HEK293 (cell line): ENCODE measurements at regions not wholly inside any gene's neighbourhood (a gene's known extent, or its start where the extent isn't known, plus 50 kb on each side); places are given as distances from the start of the nearest gene placed in this dataset.

Experiments used
- CTCF ChIA-PET: fragments of 350-600 bp; formaldehyde crosslinking; extraction: SDS; loops from one replicate; lab custom pipeline; 2021; ENCODE audit warnings: antibody characterized with exemption; lab: Yijun Ruan, JAX
- POLR2A ChIA-PET: fragments of 300-600 bp; formaldehyde crosslinking; extraction: SDS; loops from one replicate; lab custom pipeline; 2020; ENCODE audit warnings: antibody characterized with exemption, inconsistent platforms; lab: Yijun Ruan, JAX
- H3K27ac ChIP-seq: fragments of 200-500 bp; sonication (Bioruptor generic); 2 replicates; pipeline ENCODE4 v1.5.1; 2014; ENCODE audit warnings: low read depth, low read length, control low read depth, inconsistent platforms; ENCODE audit errors: extremely low read depth
- H3K36me3 ChIP-seq, 2 experiments: fragments of 200-500 bp in 1 of 2; sonication (Bioruptor generic) in 1 of 2; 1 replicate in 1 of 2; 2 replicates in 1 of 2; pipeline ENCODE4 v1.5.1; 2014 to 2017; ENCODE audit warnings: inconsistent platforms in 2 of 2, low read length in 2 of 2; ENCODE audit not compliant: control insufficient read depth in 2 of 2, insufficient read depth in 1 of 2
- H3K4me1 ChIP-seq: fragments of 200-500 bp; sonication (Bioruptor generic); 2 replicates; pipeline ENCODE4 v1.5.1; 2014; ENCODE audit warnings: mild to moderate bottlenecking, low read length, inconsistent platforms; ENCODE audit not compliant: control insufficient read depth, insufficient read depth
- H3K4me3 ChIP-seq: 2 replicates; pipeline ENCODE4 v1.5.1; 2011; ENCODE audit warnings: low read depth, mild to moderate bottlenecking, control low read depth, low read length, moderate library complexity
- H3K9me3 ChIP-seq: fragments of 200-500 bp; sonication (Bioruptor generic); 2 replicates; pipeline ENCODE4 v1.5.1; 2014; ENCODE audit warnings: low read depth, low read length, inconsistent platforms; ENCODE audit not compliant: control insufficient read depth, insufficient read depth
- SP7 ChIP-seq: fragments of 450-650 bp; formaldehyde crosslinking; IDR thresholded peaks from 2 replicates; pipeline ENCODE4 v1.5.1; 2016; ENCODE audit warnings: missing biosample characterization, missing genetic modification characterization
- ZNF10 ChIP-seq: fragments of 450-650 bp; formaldehyde crosslinking; IDR thresholded peaks from 2 replicates; pipeline ENCODE4 v1.5.1; 2017; ENCODE audit warnings: missing biosample characterization, missing genetic modification characterization
- ZNF366 ChIP-seq: fragments of 450-650 bp; formaldehyde crosslinking; conservative IDR thresholded peaks from 2 replicates; pipeline ENCODE4 v1.5.1; 2016; ENCODE audit warnings: missing biosample characterization, missing genetic modification characterization
- ZNF426 ChIP-seq: fragments of 450-650 bp; formaldehyde crosslinking; IDR thresholded peaks from 2 replicates; pipeline ENCODE4 v1.5.1; 2017; ENCODE audit warnings: missing biosample characterization, missing genetic modification characterization, mild to moderate bottlenecking, inconsistent platforms, moderate library complexity
- ZNF626 ChIP-seq: fragments of 450-650 bp; sonication (Bioruptor Pico); formaldehyde crosslinking; IDR thresholded peaks from 2 replicates; pipeline ENCODE4 v1.5.1; 2018; ENCODE audit warnings: missing biosample characterization, missing genetic modification characterization, inconsistent platforms
- ZNF654 ChIP-seq: fragments of 450-650 bp; formaldehyde crosslinking; IDR thresholded peaks from 2 replicates; pipeline ENCODE4 v1.5.1; 2016; ENCODE audit warnings: low read depth, missing biosample characterization, missing genetic modification characterization
- ZNF785 ChIP-seq: fragments of 450-650 bp; formaldehyde crosslinking; IDR thresholded peaks from 2 replicates; pipeline ENCODE4 v1.5.1; 2016; ENCODE audit warnings: missing biosample characterization, missing genetic modification characterization
- TF ChIP-seq, protein P1 (sequence below): fragments of 450-650 bp; formaldehyde crosslinking; IDR thresholded peaks from 2 replicates; pipeline ENCODE4 v1.5.1; 2016; ENCODE audit warnings: missing biosample characterization, missing genetic modification characterization
- TF ChIP-seq, protein P2 (sequence below): fragments of 450-650 bp; formaldehyde crosslinking; IDR thresholded peaks from 2 replicates; pipeline ENCODE4 v1.5.1; 2017; ENCODE audit warnings: missing biosample characterization, mild to moderate bottlenecking, missing genetic modification characterization, moderate library complexity
- TF ChIP-seq, protein P3 (sequence below): fragments of 450-650 bp; formaldehyde crosslinking; IDR thresholded peaks from 2 replicates; pipeline ENCODE4 v1.5.1; 2016; ENCODE audit warnings: missing biosample characterization, missing genetic modification characterization, borderline replicate concordance
- TF ChIP-seq, protein P4 (sequence below): fragments of 450-650 bp; formaldehyde crosslinking; conservative IDR thresholded peaks from 2 replicates; pipeline ENCODE4 v1.5.1; 2016; ENCODE audit warnings: low read depth, missing biosample characterization, missing genetic modification characterization
- TF ChIP-seq, protein P5 (sequence below): fragments of 450-650 bp; formaldehyde crosslinking; IDR thresholded peaks from 2 replicates; pipeline ENCODE4 v1.5.1; 2016; ENCODE audit warnings: missing biosample characterization, missing genetic modification characterization

DNA sequence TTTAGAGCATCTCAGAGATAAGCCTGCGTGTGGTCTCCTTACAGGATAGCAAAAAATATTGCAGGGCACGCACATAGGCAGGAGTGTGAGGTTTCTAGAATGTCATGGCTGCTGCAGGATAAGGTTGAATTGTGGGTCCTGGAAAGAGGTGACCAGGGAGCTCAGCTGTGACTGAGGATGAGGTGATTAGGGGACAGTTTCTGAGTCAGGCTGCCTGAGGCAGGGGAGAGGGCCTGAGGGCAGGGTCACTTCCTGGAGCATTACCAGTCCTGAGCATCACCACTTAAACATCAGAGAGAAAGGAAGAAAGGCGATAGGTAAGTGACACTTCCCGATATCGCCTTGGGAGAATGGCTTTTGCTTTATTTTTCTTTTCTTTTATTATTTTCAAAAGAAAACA, 813.8 kb downstream of the TUSC7 start:
- ChIA-PET POLR2A (no interaction called here), CTCF (no interaction called here)
- H3K4me1 ChIP-seq, result 0 out of 2 replicates have a peak, but pooled peaks cover 2% of the 10 kb centered on the region

DNA sequence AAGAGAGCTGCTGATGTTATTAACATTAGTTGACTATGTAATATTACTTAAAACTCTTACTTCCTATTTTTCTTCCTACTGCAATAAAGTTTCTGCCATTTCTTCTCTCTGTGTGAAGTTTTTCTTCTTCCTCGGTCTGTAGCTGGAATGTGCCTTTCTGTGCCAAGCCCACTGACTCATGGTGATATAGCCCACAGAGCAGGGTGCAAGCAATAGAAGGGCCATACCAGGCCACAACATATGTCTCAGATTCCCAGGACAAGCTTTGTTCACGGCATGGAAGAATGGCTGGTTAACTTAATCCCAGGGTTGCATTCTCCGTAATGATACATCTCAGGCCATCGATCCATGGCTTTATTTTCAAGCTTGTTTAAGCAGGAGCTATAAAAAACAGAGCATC, 815.3 kb downstream of the TUSC7 start:
- TF ChIP-seq ZNF785 (tag by site-specific recombination), result no peak
- no peak for TF ChIP-seq ZNF10 (tag by site-specific recombination)
- TF ChIP-seq, protein P1, sequence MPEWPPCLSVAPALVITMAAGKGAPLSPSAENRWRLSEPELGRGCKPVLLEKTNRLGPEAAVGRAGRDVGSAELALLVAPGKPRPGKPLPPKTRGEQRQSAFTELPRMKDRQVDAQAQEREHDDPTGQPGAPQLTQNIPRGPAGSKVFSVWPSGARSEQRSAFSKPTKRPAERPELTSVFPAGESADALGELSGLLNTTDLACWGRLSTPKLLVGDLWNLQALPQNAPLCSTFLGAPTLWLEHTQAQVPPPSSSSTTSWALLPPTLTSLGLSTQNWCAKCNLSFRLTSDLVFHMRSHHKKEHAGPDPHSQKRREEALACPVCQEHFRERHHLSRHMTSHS, result no peak
- TF ChIP-seq, protein P2, sequence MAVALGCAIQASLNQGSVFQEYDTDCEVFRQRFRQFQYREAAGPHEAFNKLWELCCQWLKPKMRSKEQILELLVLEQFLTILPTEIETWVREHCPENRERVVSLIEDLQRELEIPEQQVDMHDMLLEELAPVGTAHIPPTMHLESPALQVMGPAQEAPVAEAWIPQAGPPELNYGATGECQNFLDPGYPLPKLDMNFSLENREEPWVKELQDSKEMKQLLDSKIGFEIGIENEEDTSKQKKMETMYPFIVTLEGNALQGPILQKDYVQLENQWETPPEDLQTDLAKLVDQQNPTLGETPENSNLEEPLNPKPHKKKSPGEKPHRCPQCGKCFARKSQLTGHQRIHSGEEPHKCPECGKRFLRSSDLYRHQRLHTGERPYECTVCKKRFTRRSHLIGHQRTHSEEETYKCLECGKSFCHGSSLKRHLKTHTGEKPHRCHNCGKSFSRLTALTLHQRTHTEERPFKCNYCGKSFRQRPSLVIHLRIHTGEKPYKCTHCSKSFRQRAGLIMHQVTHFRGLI, result no peak
- TF ChIP-seq SP7 (tag by site-specific recombination), result no peak
- no peak for TF ChIP-seq ZNF426 (tag by site-specific recombination)
- TF ChIP-seq ZNF366 (tag by site-specific recombination), result no peak
- TF ChIP-seq, protein P3, sequence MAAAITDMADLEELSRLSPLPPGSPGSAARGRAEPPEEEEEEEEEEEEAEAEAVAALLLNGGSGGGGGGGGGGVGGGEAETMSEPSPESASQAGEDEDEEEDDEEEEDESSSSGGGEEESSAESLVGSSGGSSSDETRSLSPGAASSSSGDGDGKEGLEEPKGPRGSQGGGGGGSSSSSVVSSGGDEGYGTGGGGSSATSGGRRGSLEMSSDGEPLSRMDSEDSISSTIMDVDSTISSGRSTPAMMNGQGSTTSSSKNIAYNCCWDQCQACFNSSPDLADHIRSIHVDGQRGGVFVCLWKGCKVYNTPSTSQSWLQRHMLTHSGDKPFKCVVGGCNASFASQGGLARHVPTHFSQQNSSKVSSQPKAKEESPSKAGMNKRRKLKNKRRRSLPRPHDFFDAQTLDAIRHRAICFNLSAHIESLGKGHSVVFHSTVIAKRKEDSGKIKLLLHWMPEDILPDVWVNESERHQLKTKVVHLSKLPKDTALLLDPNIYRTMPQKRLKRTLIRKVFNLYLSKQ (tag by site-specific recombination), result no peak
- H3K4me1 ChIP-seq, result 0 out of 2 replicates have a peak, but pooled peaks cover 2% of the 10 kb centered on the region
- ChIA-PET POLR2A (no interaction called here), CTCF (interaction anchor here (1.1 to 1.8 kb wide), 4 partner anchors 118 to 754 kb away, joined by 3 to 9 read pairs (median 4); no protein-coding TSS in a partner anchor)
- H3K9me3 ChIP-seq, result no peaks in the 10 kb centered on the region
- no peak overlapping the region for H3K27ac ChIP-seq
- no peak overlapping the region for H3K4me3 ChIP-seq
- no peaks in the 10 kb centered on the region for H3K36me3 ChIP-seq

More for the DNA sequence above, 813.8 kb downstream of the TUSC7 start:
- Histone ChIP-seq H3K36me3 (no peaks in the 10 kb centered on the region), H3K27ac (no peak overlapping the region), H3K4me3 (no peak overlapping the region), H3K9me3 (no peaks in the 10 kb centered on the region)
- TF ChIP-seq, protein P4, sequence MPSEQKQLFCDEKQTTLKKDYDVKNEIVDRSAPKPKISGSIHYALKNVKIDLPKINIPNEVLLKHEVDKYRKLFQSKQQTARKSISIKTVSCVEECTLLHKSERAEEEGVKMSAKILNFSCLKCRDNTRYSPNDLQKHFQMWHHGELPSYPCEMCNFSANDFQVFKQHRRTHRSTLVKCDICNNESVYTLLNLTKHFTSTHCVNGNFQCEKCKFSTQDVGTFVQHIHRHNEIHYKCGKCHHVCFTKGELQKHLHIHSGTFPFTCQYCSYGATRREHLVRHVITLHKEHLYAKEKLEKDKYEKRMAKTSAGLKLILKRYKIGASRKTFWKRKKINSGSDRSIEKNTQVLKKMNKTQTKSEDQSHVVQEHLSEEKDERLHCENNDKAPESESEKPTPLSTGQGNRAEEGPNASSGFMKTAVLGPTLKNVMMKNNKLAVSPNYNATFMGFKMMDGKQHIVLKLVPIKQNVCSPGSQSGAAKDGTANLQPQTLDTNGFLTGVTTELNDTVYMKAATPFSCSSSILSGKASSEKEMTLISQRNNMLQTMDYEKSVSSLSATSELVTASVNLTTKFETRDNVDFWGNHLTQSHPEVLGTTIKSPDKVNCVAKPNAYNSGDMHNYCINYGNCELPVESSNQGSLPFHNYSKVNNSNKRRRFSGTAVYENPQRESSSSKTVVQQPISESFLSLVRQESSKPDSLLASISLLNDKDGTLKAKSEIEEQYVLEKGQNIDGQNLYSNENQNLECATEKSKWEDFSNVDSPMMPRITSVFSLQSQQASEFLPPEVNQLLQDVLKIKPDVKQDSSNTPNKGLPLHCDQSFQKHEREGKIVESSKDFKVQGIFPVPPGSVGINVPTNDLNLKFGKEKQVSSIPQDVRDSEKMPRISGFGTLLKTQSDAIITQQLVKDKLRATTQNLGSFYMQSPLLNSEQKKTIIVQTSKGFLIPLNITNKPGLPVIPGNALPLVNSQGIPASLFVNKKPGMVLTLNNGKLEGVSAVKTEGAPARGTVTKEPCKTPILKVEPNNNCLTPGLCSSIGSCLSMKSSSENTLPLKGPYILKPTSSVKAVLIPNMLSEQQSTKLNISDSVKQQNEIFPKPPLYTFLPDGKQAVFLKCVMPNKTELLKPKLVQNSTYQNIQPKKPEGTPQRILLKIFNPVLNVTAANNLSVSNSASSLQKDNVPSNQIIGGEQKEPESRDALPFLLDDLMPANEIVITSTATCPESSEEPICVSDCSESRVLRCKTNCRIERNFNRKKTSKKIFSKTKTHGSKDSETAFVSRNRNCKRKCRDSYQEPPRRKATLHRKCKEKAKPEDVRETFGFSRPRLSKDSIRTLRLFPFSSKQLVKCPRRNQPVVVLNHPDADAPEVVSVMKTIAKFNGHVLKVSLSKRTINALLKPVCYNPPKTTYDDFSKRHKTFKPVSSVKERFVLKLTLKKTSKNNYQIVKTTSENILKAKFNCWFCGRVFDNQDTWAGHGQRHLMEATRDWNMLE, result no peak

DNA sequence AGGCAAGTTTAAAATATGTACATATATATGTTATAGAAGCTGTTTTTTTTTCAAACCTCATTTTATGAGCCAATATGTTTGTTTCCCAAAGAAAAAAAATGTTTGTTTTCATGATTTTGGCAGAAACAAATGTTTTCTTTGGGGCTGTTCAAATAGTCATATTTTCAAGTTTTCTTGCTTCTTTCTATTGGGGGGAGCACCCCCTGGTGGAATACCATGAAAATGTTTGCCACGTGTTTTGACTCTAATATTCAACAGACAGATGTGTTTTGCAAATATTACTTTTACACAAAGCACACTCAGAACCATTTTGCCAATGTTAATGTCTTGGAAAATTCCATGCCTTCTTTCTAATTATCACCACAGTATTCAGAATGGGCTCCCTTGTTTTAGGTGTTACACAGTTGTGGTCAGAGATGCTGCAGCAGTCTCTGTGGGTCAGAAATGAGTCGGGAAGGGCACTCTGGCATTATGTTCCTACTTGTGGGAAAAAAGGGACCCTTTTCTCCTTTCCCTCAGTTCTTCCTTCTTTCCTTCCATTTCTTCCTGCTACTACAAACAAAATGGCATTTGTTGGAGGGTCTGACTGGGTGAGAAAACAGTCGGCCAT, 817.0 kb downstream of the TUSC7 start:
- Histone ChIP-seq H3K27ac (no peak overlapping the region), H3K9me3 (no peaks in the 10 kb centered on the region)
- TF ChIP-seq ZNF626 (no peak), ZNF654 (tag by site-specific recombination) (peak; percentile 45)
- TF ChIP-seq, protein P5, sequence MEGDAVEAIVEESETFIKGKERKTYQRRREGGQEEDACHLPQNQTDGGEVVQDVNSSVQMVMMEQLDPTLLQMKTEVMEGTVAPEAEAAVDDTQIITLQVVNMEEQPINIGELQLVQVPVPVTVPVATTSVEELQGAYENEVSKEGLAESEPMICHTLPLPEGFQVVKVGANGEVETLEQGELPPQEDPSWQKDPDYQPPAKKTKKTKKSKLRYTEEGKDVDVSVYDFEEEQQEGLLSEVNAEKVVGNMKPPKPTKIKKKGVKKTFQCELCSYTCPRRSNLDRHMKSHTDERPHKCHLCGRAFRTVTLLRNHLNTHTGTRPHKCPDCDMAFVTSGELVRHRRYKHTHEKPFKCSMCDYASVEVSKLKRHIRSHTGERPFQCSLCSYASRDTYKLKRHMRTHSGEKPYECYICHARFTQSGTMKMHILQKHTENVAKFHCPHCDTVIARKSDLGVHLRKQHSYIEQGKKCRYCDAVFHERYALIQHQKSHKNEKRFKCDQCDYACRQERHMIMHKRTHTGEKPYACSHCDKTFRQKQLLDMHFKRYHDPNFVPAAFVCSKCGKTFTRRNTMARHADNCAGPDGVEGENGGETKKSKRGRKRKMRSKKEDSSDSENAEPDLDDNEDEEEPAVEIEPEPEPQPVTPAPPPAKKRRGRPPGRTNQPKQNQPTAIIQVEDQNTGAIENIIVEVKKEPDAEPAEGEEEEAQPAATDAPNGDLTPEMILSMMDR, result 0 out of 2 replicates have a peak, but pooled peaks have one; percentile 33
- TF ChIP-seq, all 188 proteins: peak for 2
- Histone ChIP-seq H3K36me3 (no peaks in the 10 kb centered on the region), H3K4me1 (peaks cover 4% of the 10 kb centered on the region; the same call in 1 of the 2 replicates), H3K4me3 (no peak overlapping the region)
- ChIA-PET POLR2A (no interaction called here), CTCF (interaction anchor here (0.6 to 1.8 kb wide), 11 partner anchors 12 to 1618 kb away, joined by 3 to 9 read pairs (median 3); no protein-coding TSS in a partner anchor)
